GM18517 (cell line): ENCODE measurements at regions not wholly inside any gene's neighbourhood (a gene's known extent, or its start where the extent isn't known, plus 50 kb on each side); places are given as distances from the start of the nearest gene placed in this dataset.
"Not testable (repeated sequence)": the region's sequence is repeated elsewhere in the genome, so short reads cannot be mapped to it uniquely, and the experiment has no call there.

Source experiments
- ATAC-seq: cut with Tn5 transposase; IDR thresholded peaks from one replicate; pipeline ENCODE4 v1.9.1; 2021; ENCODE audit warnings: mild to moderate bottlenecking, moderate library complexity; ENCODE audit not compliant: unreplicated experiment

DNA sequence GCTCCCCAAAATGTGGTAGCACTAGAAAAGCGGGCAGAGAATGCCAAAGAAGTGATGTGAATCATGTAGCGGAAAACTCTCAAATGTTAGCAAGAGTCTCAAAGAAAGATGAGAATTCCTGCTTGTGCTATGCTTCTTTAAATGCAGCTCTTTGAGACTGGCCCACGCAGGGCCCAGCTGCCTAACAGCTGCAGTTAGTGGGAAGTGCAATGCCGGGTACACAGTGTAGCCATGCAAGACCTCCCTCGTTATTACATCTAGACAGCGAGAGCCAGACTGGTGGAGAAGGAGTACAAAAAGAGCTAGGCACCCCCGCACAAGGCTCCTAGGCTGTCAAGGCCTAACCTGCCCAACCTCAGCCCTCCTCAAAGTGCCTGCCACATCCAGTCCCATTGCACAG lies 201.7 kb upstream of the PRDM1 start:
- no peak for ATAC-seq

DNA sequence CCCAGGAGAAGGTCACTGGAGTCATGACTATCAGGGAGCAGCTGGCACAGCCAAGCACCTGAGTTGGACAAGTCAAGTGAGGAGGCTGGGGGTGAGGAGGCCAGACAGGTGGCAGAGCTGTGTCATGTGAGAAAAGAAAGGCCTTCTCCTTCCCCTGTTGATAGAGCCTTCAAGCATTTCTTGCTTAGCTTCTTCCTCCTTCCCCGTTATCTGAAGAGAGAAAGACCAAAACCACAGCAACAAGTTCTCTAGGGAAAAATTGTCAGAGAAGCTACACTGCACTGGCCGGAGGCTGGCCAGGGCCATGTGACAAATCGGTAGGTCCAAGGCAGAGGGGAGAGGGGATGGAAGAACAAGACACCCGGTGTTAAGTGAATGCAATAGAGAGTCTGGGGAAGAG lies 202.1 kb upstream of the PRDM1 start:
- ATAC-seq = no peak

DNA sequence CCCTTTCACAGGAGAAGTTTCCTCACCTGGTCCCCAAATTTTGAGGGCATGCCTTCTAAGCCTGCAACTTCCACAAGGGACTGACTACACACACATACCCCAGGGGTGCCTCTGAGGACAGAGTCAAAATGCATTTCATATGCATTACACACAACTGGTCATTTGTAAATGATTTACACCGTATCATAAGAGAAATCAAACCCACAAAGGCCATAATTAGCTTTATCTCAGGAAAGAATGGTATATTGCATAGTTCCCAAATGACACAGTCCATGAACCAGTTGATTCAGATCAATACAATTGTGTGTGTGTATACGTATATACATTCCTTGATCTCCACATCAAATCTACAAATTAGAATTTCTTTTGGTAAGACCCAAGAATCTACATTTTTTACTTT lies 203.3 kb upstream of the PRDM1 start:
- no peak for ATAC-seq

DNA sequence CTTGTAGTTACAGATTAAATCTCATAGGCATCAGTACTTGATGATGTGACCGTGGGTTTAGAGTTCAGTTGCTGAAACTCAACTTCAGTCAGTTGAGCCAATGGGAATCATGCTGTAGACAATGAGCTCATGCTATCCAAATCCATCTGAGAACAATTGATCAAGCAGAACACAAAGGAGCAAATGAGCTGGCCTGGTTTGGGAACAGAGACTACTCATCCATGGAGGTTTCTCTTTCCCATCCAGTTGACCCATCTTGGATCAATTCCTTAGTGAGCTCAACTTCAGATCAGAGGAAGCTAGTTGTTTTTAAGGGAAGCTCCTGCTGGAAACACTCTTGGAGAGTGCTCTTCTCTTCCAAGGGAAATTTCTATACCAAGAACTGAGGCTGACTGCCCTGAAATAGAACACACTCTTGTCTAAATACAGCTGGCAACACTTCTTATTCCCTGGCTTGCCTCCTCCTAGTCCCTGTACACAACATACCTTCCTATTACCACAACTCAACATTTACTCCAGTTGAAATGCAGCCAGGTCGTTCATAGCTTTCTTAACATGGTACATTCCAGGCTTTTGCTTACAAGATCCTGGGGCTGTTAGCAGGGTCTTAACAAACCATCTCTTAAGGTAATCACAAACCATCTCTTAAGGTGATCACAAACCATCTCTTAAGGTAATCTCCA lies 203.9 kb upstream of the PRDM1 start:
- no peak for ATAC-seq

GRCh38 chr6:105881608-105882007 lies 204.5 kb upstream of the PRDM1 start:
- ATAC-seq = no peak

DNA sequence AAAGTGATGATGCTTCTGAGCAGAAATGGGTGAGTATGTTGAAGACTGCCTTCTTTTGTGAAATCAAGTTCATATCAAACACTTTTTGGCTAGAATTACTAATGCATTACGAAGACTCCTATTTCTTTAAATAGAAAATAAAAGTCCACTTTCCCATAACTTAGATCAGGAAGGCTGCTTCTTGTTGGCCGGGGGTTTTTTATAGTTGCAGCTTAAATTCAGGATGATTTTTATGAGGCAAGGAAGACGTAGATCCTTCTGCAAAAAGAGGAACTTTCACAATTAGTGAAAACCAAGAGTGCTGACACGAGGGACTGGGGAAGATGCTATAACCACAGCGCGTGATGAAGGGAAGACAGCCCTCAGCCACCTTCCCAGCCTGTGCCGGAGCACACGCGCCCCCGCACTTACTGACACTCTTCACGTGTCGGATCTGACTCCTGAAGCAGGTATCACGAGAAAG lies 206.1 kb upstream of the PRDM1 start:
- ATAC-seq = no peak

GRCh38 chr6:105879146-105879545 lies 207.0 kb upstream of the PRDM1 start:
- ATAC-seq = no peak

DNA sequence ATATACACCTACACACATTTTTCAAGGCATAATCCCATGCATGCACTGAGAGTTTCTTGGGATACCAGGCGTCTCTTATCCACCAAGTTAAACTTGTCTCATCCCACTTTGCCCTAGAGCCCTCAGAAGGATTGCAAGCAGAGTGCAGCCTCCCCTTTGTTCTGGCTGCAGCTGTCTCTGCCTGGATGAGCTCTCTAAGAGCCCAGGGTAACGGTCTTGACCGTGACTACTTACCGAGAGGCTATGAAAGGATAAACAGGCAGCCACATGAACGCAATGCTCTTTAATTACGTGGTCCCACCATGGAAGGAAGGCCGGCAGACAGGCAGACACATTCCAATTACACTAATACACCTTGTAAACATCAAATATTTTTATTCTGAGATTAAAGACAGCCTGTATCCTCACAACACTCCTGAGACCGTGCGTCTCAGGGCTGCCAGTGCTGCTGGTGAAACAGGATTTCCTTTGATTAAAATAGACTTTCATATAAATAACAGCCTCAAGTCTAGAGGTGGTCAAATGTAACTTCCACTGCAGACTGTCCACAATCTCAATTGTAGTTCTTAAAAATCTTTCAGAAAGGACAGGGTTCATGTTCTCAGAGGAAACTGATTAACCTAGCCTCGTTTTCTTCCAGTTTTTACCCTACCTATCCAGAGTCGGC lies 210.0 kb upstream of the PRDM1 start:
- ATAC-seq = no peak

DNA sequence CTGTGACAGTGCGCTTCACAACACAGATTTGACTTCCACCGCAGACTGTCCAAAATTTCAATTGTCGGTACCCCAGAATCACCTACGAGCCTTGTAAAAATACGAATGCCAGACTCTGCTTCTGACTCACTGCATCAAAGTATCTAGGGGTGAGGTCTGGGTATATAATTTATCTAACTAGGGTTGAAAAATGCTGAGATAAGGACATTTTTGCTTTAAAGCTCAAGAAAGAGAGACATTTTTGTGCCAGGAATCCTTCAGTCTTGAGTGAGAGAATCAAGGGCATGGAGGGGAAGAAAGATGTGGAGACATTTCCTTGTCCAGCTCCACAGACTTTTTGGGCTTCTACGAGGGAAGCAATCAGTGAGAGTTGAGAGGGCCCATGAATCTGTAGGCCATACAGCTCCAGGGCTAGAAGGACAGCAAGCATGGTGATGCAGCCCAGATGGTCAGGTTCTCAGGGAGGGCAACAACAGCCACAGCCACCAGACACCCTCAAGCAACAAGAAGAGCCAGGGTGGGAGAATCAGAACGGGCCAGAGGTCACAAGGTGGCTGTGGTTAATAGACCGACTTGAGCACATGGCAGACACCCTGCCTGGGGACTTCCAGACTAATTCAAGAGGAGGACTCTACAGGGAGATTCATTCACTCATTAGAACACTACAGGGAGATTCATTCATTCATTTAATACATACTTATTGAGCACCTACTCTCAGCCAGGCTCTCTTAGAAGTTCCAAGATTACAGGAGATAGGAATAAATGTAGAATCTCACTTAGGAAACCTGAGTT lies 211.1 kb upstream of the PRDM1 start:
- no peak for ATAC-seq

GRCh38 chr6:105873799-105874198 lies 212.3 kb upstream of the PRDM1 start:
- ATAC-seq = no peak

- no peak for ATAC-seq
Observed at GRCh38 chr6:105873211-105873704, 212.9 kb upstream of the PRDM1 start.

DNA sequence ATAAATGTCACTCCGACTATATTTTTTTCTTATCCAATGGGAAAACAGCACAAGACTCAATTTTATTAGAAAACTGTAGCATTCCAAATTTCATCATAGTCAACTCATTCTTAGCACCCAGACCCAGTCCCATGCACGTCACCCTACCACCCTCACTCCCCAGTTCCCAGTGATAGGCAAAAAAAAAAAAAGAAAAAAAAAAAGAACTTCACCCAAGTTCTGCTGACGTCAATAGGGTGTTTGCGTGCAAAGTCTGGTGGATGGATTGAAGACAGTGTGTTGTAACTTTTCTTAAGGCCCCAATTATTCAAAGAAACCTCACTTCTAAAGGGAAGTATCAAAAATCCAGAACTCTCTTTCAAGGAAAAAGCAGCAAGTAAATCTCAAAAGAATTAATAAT lies 213.9 kb upstream of the PRDM1 start:
- no peak for ATAC-seq

DNA sequence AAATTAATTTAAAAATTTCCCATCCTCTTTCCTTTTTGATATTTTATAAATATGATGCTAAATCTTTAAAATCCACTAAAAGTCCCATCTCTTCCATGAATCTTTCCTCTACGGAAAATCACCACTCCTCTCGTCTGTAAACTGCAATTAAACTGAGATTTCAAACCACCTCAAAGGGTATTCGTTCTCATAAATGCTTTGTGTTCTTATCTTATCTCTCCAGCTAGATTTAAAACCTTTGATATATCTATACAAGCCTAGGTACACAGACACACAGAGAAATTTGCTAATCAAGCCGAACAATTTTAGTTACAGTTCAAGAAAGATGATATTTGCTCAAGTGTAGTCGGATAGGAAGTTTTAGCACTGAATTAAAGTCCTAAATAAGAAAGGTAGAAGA lies 214.6 kb upstream of the PRDM1 start:
- ATAC-seq = no peak

GRCh38 chr6:105869835-105870440 lies 216.2 kb upstream of the PRDM1 start:
- no peak for ATAC-seq

- no peak for ATAC-seq
Observed at GRCh38 chr6:105868823-105869460, 217.2 kb upstream of the PRDM1 start.

DNA sequence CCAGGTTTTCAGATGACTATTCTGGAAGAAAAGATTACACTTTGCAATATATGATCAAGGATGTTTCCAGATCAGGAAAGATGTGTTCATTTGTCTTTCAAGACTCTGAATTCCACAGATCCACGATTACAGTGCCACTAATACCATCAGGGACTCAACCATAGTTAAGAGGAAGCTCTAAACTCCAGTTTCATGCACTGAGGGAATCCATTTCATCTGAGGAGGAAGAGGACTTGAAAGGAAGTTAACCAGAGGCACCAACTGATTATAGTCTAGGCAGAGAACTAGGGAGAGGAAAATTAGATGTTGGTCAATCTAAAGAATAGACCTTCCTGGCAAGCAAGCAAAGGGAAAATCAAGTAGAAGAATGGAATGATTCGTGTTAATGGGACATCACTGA lies 218.3 kb upstream of the PRDM1 start:
- no peak for ATAC-seq

DNA sequence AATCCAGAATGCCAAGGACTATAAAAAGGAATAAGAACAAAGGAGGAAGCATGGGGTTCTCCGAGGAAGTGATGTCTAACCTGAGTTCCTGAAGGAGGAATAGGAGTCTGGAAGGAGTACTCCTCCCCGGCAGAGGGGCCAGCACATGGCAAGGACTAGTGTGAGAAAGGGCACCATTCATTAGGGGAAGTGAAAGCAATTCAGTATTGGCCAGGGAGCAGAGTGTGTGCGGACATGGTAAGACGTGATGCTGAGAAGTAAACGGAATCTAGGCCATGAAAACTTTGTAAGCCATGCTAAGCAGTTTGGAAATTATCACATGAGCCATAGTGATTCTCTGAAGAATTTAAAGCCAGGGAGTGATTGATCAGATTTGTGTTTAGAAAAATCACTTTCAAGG lies 218.9 kb upstream of the PRDM1 start:
- ATAC-seq = no peak

- ATAC-seq = peak; percentile 55
Observed at GRCh38 chr6:105862936-105863607, 223.1 kb upstream of the PRDM1 start.

- ATAC-seq = not testable (repeated sequence)
Observed at GRCh38 chr6:105860927-105861326, 225.2 kb upstream of the PRDM1 start.

DNA sequence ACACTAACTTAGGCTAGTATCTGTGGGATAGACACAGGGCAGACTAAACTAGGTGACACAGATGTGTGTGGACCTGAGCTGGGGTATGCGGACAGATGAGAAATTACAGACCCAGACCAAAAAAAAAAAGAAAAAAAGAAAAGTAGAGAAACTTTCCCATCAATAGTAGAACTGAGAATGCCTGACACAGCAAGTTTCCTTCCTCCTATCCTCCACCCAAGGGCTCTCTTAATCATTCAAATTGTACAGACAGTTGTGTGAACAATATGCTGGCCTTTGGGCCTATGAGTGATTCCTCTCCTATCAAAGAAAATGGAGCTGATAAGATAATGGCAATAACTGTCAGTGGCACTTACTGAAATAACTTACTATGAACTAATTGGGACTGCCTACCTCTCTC lies 226.7 kb upstream of the PRDM1 start:
- ATAC-seq = no peak
